Panc1 (cell line): ENCODE measurements at regions not wholly inside any gene's neighbourhood (a gene's known extent, or its start where the extent isn't known, plus 50 kb on each side); places are given as distances from the start of the nearest gene placed in this dataset.

Experiments used
- POLR2AphosphoS5 ChIP-seq: IDR thresholded peaks from 2 replicates; pipeline ENCODE4 v1.6.1; 2012; ENCODE audit warnings: mild to moderate bottlenecking, low read depth, low read length, moderate library complexity
- SIN3A ChIP-seq: IDR thresholded peaks from 2 replicates; pipeline ENCODE4 v1.6.1; 2012; ENCODE audit warnings: low read depth, mild to moderate bottlenecking, low read length, moderate library complexity, borderline replicate concordance; ENCODE audit not compliant: insufficient read depth
- TF ChIP-seq, protein P1 (sequence below): fragments of 450-650 bp; IDR thresholded peaks from 2 replicates; pipeline ENCODE4 v1.5.1; 2017; ENCODE audit warnings: mild to moderate bottlenecking
- TF ChIP-seq, protein P2 (sequence below), 2 experiments: IDR thresholded peaks; 2 replicates each; pipeline ENCODE4 v1.6.1; 2011 to 2012; ENCODE audit warnings: low read depth in 2 of 2, control low read depth in 1 of 2, low read length in 1 of 2, mild to moderate bottlenecking in 1 of 2, moderate library complexity in 1 of 2; ENCODE audit not compliant: insufficient read depth in 1 of 2

DNA sequence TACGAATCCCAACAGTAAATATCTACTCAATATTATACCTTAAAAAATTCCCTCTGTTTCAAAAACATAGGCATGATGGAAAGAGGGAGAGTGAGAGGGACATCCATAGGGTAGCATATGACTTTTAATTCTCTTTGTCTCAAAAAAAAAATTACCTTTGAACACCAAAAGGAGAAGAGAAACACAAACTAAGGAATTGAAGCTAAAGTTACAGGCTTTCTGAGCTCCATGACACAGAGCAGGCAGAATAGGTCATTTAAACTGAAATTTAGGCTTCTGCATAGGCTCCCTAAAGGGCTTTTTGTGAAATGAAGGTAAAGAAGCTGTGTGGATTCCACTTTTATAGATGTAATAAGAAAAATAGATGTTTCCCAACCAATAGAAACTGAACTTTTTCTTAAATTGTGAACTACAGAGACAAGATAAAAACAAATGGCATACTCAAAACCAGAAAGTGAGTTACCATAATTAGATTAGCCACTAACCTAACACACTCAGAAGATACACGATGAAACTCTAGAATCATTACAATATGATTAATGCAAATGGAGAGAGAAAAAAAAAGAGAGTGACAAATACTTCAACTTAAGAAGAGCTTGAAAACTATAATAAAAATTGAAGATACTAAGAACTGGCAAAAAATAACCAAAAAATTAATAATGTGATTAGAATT is 584.6 kb downstream of the GABRG1 start:
- TF ChIP-seq SIN3A (no peak), POLR2AphosphoS5 (no peak)
- TF ChIP-seq, protein P1, sequence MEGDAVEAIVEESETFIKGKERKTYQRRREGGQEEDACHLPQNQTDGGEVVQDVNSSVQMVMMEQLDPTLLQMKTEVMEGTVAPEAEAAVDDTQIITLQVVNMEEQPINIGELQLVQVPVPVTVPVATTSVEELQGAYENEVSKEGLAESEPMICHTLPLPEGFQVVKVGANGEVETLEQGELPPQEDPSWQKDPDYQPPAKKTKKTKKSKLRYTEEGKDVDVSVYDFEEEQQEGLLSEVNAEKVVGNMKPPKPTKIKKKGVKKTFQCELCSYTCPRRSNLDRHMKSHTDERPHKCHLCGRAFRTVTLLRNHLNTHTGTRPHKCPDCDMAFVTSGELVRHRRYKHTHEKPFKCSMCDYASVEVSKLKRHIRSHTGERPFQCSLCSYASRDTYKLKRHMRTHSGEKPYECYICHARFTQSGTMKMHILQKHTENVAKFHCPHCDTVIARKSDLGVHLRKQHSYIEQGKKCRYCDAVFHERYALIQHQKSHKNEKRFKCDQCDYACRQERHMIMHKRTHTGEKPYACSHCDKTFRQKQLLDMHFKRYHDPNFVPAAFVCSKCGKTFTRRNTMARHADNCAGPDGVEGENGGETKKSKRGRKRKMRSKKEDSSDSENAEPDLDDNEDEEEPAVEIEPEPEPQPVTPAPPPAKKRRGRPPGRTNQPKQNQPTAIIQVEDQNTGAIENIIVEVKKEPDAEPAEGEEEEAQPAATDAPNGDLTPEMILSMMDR: no peak
- TF ChIP-seq, protein P2, sequence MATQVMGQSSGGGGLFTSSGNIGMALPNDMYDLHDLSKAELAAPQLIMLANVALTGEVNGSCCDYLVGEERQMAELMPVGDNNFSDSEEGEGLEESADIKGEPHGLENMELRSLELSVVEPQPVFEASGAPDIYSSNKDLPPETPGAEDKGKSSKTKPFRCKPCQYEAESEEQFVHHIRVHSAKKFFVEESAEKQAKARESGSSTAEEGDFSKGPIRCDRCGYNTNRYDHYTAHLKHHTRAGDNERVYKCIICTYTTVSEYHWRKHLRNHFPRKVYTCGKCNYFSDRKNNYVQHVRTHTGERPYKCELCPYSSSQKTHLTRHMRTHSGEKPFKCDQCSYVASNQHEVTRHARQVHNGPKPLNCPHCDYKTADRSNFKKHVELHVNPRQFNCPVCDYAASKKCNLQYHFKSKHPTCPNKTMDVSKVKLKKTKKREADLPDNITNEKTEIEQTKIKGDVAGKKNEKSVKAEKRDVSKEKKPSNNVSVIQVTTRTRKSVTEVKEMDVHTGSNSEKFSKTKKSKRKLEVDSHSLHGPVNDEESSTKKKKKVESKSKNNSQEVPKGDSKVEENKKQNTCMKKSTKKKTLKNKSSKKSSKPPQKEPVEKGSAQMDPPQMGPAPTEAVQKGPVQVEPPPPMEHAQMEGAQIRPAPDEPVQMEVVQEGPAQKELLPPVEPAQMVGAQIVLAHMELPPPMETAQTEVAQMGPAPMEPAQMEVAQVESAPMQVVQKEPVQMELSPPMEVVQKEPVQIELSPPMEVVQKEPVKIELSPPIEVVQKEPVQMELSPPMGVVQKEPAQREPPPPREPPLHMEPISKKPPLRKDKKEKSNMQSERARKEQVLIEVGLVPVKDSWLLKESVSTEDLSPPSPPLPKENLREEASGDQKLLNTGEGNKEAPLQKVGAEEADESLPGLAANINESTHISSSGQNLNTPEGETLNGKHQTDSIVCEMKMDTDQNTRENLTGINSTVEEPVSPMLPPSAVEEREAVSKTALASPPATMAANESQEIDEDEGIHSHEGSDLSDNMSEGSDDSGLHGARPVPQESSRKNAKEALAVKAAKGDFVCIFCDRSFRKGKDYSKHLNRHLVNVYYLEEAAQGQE (IDR thresholded peaks at IDR 0.05; ENCODE audit: insufficient read depth in 1 of 2, low read depth in 2 of 2, low read length in 1 of 2): no peak
